ENCODE measurements at regions not wholly inside any gene's neighbourhood (a gene's known extent, or its start where the extent isn't known, plus 50 kb on each side); places are given as distances from the start of the nearest gene placed in this dataset.

GRCh38 chr2:128646091-128646490 lies 327.4 kb upstream of the HS6ST1 start:
- no peak for TF ChIP-seq CTCF (IDR thresholded peaks at IDR 0.05)
- TF ChIP-seq POLR2A (IDR thresholded peaks at IDR 0.05), result no peak

Measured in ovary (tissue), 3 donors.